Vagina (tissue), 2 donors: ENCODE measurements at regions not wholly inside any gene's neighbourhood (a gene's known extent, or its start where the extent isn't known, plus 50 kb on each side); places are given as distances from the start of the nearest gene placed in this dataset.

Experiments used
- DNase-seq, 2 donors: peaks; one replicate each; pipeline ENCODE4 v3.0.0-alpha.2; 2017; ENCODE audit errors: extremely low spot score in 2 of 2
- H3K27ac ChIP-seq: fragments of 200-600 bp; sonication (generic); one replicate; pipeline ENCODE4 v1.5.1; 2019
- H3K27me3 ChIP-seq: fragments of 200-600 bp; sonication (generic); one replicate; pipeline ENCODE4 v1.5.1; 2019
- H3K36me3 ChIP-seq, 2 donors: fragments of 200-600 bp; sonication (generic); one replicate each; pipeline ENCODE4 v1.5.1; 2017 to 2019
- H3K4me1 ChIP-seq: fragments of 200-600 bp; sonication (generic); one replicate; pipeline ENCODE4 v1.5.1; 2019
- H3K4me3 ChIP-seq, 2 donors: fragments of 200-600 bp; sonication (generic); 1 replicate in 1 of 2; 2 replicates in 1 of 2; pipeline ENCODE4 v1.5.1; 2016 to 2019
- H3K9me3 ChIP-seq: fragments of 200-600 bp; sonication (generic); one replicate; pipeline ENCODE4 v1.5.1; 2019
- CTCF ChIP-seq, 3 experiments: fragments of 450-650 bp in 2 of 3; fragments of 200-600 bp in 1 of 3; sonication (generic) in 1 of 3; IDR thresholded peaks; one replicate each; pipeline ENCODE4 v1.5.1; 2017 to 2019; ENCODE audit warnings: antibody characterized with exemption in 3 of 3, mild to moderate bottlenecking in 2 of 3, moderate library complexity in 2 of 3
- POLR2A ChIP-seq, 2 donors: fragments of 450-650 bp; IDR thresholded peaks; one replicate each; pipeline ENCODE4 v1.6.1; 2017; ENCODE audit warnings: antibody characterized with exemption in 2 of 2, mild to moderate bottlenecking in 2 of 2, moderate library complexity in 2 of 2
- POLR2AphosphoS5 ChIP-seq, 2 donors: sonication (generic); formaldehyde crosslinking; IDR thresholded peaks; one replicate each; pipeline ENCODE4 v1.9.0; 2017; ENCODE audit warnings: antibody characterized with exemption in 2 of 2, mild to moderate bottlenecking in 2 of 2, low read depth in 1 of 2; ENCODE audit not compliant: insufficient read depth in 1 of 2
- intact Hi-C: fragments of 100-400 bp; cut with DNase I; formaldehyde crosslinking; loops from one replicate; pipeline ENCODE4 v1.15.1; 2023

DNA sequence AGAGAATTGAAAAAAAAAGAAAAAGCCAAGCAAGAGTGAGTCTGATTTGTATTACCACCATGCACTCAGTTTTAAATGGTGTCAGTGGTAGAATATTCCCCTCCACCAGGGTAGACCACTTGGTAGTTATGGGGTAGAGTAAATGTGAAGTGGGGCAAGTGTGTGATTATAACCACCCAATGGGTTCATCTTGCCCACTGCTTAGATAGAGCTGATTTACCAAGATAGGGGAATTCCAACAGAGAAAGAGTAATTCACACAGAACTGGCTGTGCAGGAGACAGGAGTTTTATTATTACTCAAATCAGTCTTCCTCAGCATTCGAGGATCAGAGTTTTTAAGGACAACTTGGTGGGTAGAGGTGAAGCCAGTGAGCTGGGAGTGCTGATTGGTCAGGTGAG is 113.3 kb upstream of the RAI14 start:
- DNase-seq, result no peak
- H3K27me3 ChIP-seq, result no peaks in the 10 kb centered on the region
- intact Hi-C loops, result no loop called here
- no peaks in the 10 kb centered on the region for H3K9me3 ChIP-seq
- no peak overlapping the region for H3K4me3 ChIP-seq
- no peak for TF ChIP-seq POLR2AphosphoS5 (IDR thresholded peaks at IDR 0.05; ENCODE audit: insufficient read depth in 1 of 2, low read depth in 1 of 2)
- TF ChIP-seq CTCF (IDR thresholded peaks at IDR 0.05), result no peak
- TF ChIP-seq POLR2A (IDR thresholded peaks at IDR 0.05), result no peak
- H3K27ac ChIP-seq, result no peak overlapping the region
- no peaks in the 10 kb centered on the region for H3K4me1 ChIP-seq
- no peaks in the 10 kb centered on the region for H3K36me3 ChIP-seq

- no peaks in the 10 kb centered on the region for H3K27me3 ChIP-seq
- no peaks in the 10 kb centered on the region for H3K9me3 ChIP-seq
- H3K4me3 ChIP-seq, result no peak overlapping the region
- H3K4me1 ChIP-seq, result no peaks in the 10 kb centered on the region
- TF ChIP-seq POLR2A (IDR thresholded peaks at IDR 0.05) (no peak), POLR2AphosphoS5 (IDR thresholded peaks at IDR 0.05; ENCODE audit: insufficient read depth in 1 of 2, low read depth in 1 of 2) (no peak), CTCF (IDR thresholded peaks at IDR 0.05) (no peak)
- no peaks in the 10 kb centered on the region for H3K36me3 ChIP-seq
- DNase-seq, result no peak
- intact Hi-C loops, result no loop called here
- no peak overlapping the region for H3K27ac ChIP-seq
Measured at GRCh38 chr5:34543687-34544086, 112.4 kb upstream of the RAI14 start.

GRCh38 chr5:34544403-34544802 is 111.7 kb upstream of the RAI14 start:
- Histone ChIP-seq H3K9me3 (no peaks in the 10 kb centered on the region), H3K27ac (no peak overlapping the region), H3K4me1 (no peaks in the 10 kb centered on the region), H3K36me3 (no peaks in the 10 kb centered on the region), H3K4me3 (no peak overlapping the region), H3K27me3 (no peaks in the 10 kb centered on the region)
- no peak for DNase-seq
- intact Hi-C loops, result no loop called here
- TF ChIP-seq POLR2AphosphoS5 (IDR thresholded peaks at IDR 0.05; ENCODE audit: insufficient read depth in 1 of 2, low read depth in 1 of 2), result no peak
- TF ChIP-seq POLR2A (IDR thresholded peaks at IDR 0.05), result no peak
- no peak for TF ChIP-seq CTCF (IDR thresholded peaks at IDR 0.05)

GRCh38 chr5:34545164-34545563 is 111.0 kb upstream of the RAI14 start:
- Histone ChIP-seq H3K27me3 (no peaks in the 10 kb centered on the region), H3K4me1 (no peaks in the 10 kb centered on the region), H3K4me3 (no peak overlapping the region), H3K9me3 (no peaks in the 10 kb centered on the region), H3K36me3 (no peaks in the 10 kb centered on the region), H3K27ac (no peak overlapping the region)
- DNase-seq, result no peak
- TF ChIP-seq POLR2AphosphoS5 (IDR thresholded peaks at IDR 0.05; ENCODE audit: insufficient read depth in 1 of 2, low read depth in 1 of 2) (no peak), CTCF (IDR thresholded peaks at IDR 0.05) (no peak), POLR2A (IDR thresholded peaks at IDR 0.05) (no peak)
- intact Hi-C loops, result no loop called here

DNA sequence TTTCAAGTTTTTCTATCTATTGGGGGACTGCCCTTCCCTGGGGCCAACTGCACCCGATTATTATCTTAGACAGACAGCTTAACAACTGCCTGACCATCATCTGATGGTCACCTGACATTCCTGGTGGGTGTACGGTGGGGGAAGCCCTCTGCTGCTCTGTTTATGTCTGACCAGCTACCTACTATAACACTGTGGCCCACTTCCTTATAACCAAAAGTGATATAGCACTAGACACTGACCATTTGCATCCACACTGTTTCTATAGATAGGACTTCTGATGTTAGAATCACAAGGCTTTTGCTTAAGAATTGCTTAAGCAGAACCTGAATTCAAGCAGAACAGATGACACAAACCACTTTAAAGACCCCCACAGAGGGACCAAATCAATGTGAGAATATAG is 110.5 kb upstream of the RAI14 start:
- H3K27me3 ChIP-seq, result no peaks in the 10 kb centered on the region
- no peak for DNase-seq
- H3K4me3 ChIP-seq, result no peak overlapping the region
- intact Hi-C loops, result no loop called here
- no peak for TF ChIP-seq POLR2A (IDR thresholded peaks at IDR 0.05)
- no peak for TF ChIP-seq POLR2AphosphoS5 (IDR thresholded peaks at IDR 0.05; ENCODE audit: insufficient read depth in 1 of 2, low read depth in 1 of 2)
- no peak for TF ChIP-seq CTCF (IDR thresholded peaks at IDR 0.05)
- no peak overlapping the region for H3K27ac ChIP-seq
- no peaks in the 10 kb centered on the region for H3K36me3 ChIP-seq
- H3K9me3 ChIP-seq, result no peaks in the 10 kb centered on the region
- no peaks in the 10 kb centered on the region for H3K4me1 ChIP-seq
